Endothelial cell of umbilical vein (primary cell): ENCODE measurements at regions not wholly inside any gene's neighbourhood (a gene's known extent, or its start where the extent isn't known, plus 50 kb on each side); places are given as distances from the start of the nearest gene placed in this dataset.

ENCODE experiments used
- BruUV-seq: library from RNA; stranded (reverse); fragments of 400-500 nt; replicated peaks from 2 replicates; lab custom pipeline; 2021; lab: Mats Ljungman, UMichigan
- CTCF ChIA-PET: fragments of 300-600, 350-600 bp; sonication (Branson Sonifier 250); formaldehyde crosslinking; loops from one replicate; lab custom pipeline; 2021; ENCODE audit warnings: antibody characterized with exemption, inconsistent platforms; lab: Charles Lee
- POLR2A ChIA-PET: fragments of 300-600, 350-600 bp; sonication (Branson Sonifier 250); formaldehyde crosslinking; loops from one replicate; lab custom pipeline; 2021; ENCODE audit warnings: antibody characterized with exemption, inconsistent platforms; lab: Charles Lee
- DNase-seq: peaks from one replicate; pipeline ENCODE4 v3.0.0-alpha.2; 2011; ENCODE audit warnings: low read depth, low spot score
- FAIRE-seq: peaks from 2 replicates; lab custom pipeline; 2011; peaks lifted over from hg19 to GRCh38; lab: Jason Lieb, UNC
- H2AFZ ChIP-seq: 2 replicates; pipeline ENCODE4 v1.6.0; 2012; ENCODE audit warnings: low read depth, low read length, control low read depth, inconsistent platforms
- H3K27ac ChIP-seq: 2 replicates; pipeline ENCODE4 v1.5.1; 2011; ENCODE audit warnings: low read depth, mild to moderate bottlenecking, control low read depth, low read length, moderate library complexity; ENCODE audit not compliant: insufficient read depth
- H3K27me3 ChIP-seq, 2 experiments: 2 replicates each; pipeline versions ENCODE4 v1.6.0 to v1.6.1; 2011; ENCODE audit warnings: low read length in 2 of 2, mixed read lengths in 1 of 2; ENCODE audit not compliant: control insufficient read depth in 2 of 2, insufficient read depth in 2 of 2
- H3K36me3 ChIP-seq, 2 experiments: 2 replicates in 1 of 2; 3 replicates in 1 of 2; pipeline ENCODE4 v1.5.1; 2011; ENCODE audit warnings: low read length in 2 of 2, mild to moderate bottlenecking in 1 of 2, moderate library complexity in 1 of 2; ENCODE audit not compliant: control insufficient read depth in 2 of 2, insufficient read depth in 2 of 2; ENCODE audit errors: extremely low read depth in 1 of 2
- H3K4me1 ChIP-seq: 3 replicates; pipeline ENCODE4 v1.5.1; 2011; ENCODE audit warnings: mild to moderate bottlenecking, low read length; ENCODE audit not compliant: control insufficient read depth, insufficient read depth; ENCODE audit errors: extremely low read depth
- H3K4me2 ChIP-seq: 2 replicates; pipeline ENCODE4 v1.6.1; 2011; ENCODE audit warnings: low read length, control low read depth, mixed read lengths; ENCODE audit not compliant: insufficient read depth
- H3K4me3 ChIP-seq, 3 experiments: fragments of 200-600 bp in 1 of 3; sonication (generic), shearing (Covaris generic) in 1 of 3; replicated peaks in 1 of 3; 2 replicates each; pipeline ENCODE4 v1.5.1; 2011 to 2016; ENCODE audit warnings: control low read depth in 3 of 3, low read length in 3 of 3, mild to moderate bottlenecking in 2 of 3, inconsistent platforms in 1 of 3, low read depth in 1 of 3, moderate library complexity in 1 of 3; ENCODE audit not compliant: insufficient read depth in 1 of 3
- H3K79me2 ChIP-seq: 2 replicates; pipeline ENCODE4 v1.6.0; 2012; ENCODE audit warnings: low read length, inconsistent platforms; ENCODE audit not compliant: control insufficient read depth, insufficient read depth
- H3K9ac ChIP-seq: replicated peaks from 2 replicates; pipeline ENCODE3; 2011; ENCODE audit warnings: low read length, control low read depth; ENCODE audit not compliant: insufficient read depth; ENCODE audit errors: extremely low read depth
- H3K9me1 ChIP-seq: replicated peaks from 3 replicates; pipeline ENCODE4 v1.6.0; 2011; ENCODE audit warnings: mild to moderate bottlenecking, low read length; ENCODE audit not compliant: control insufficient read depth, insufficient read depth; ENCODE audit errors: extremely low read depth
- H3K9me3 ChIP-seq: replicated peaks from 2 replicates; pipeline ENCODE4 v1.5.1; 2012; ENCODE audit warnings: low read length, inconsistent platforms; ENCODE audit not compliant: control insufficient read depth, insufficient read depth
- H4K20me1 ChIP-seq: replicated peaks from 2 replicates; pipeline ENCODE3; 2011; ENCODE audit warnings: mild to moderate bottlenecking, low read length; ENCODE audit not compliant: control insufficient read depth, insufficient read depth; ENCODE audit errors: extremely low read depth
- EZH2 ChIP-seq: IDR thresholded peaks from 2 replicates; pipeline ENCODE4 v1.6.1; 2012; ENCODE audit warnings: borderline replicate concordance, low read depth, mild to moderate bottlenecking, moderate library complexity, low read length, inconsistent platforms; ENCODE audit not compliant: severe bottlenecking
- FOS ChIP-seq: IDR thresholded peaks from 2 replicates; pipeline ENCODE4 v1.6.1; 2011; ENCODE audit warnings: mild to moderate bottlenecking, low read length, moderate library complexity, borderline replicate concordance; ENCODE audit not compliant: insufficient read depth
- GATA2 ChIP-seq: IDR thresholded peaks from 2 replicates; pipeline ENCODE4 v1.7.0; 2011; ENCODE audit warnings: low read depth, mild to moderate bottlenecking, moderate library complexity, mixed read lengths, low read length; ENCODE audit not compliant: insufficient read length, insufficient read depth
- JUN ChIP-seq: IDR thresholded peaks from 2 replicates; pipeline ENCODE4 v1.6.1; 2011; ENCODE audit warnings: borderline replicate concordance, low read depth; ENCODE audit not compliant: insufficient read length, insufficient read depth
- MYC ChIP-seq: IDR thresholded peaks from one replicate; pipeline ENCODE4 v1.6.1; 2011; ENCODE audit warnings: mild to moderate bottlenecking, low read depth, low read length
- POLR2A ChIP-seq: IDR thresholded peaks from 2 replicates; pipeline ENCODE4 v1.6.1; 2012; ENCODE audit warnings: low read depth, mild to moderate bottlenecking, control low read depth, low read length
- POLR2AphosphoS5 ChIP-seq: IDR thresholded peaks from 2 replicates; pipeline ENCODE4 v1.6.1; 2012; ENCODE audit warnings: low read depth, mild to moderate bottlenecking, control low read depth, low read length, moderate library complexity; ENCODE audit not compliant: insufficient read depth
- dilution Hi-C: fragments of 300-500 bp; cut with MboI; formaldehyde crosslinking; loops from one replicate; pipeline ENCODE4 v1.15.0; 2019; ENCODE audit warnings: low sequenced_read_pairs; ENCODE audit not compliant: extremely low pct_ligation_motif_present
- intact Hi-C: fragments of 100-400 bp; cut with micrococcal nuclease; formaldehyde crosslinking; loops from one replicate; pipeline ENCODE4 v1.10.0; 2022
- TF ChIP-seq, protein P1 (sequence below), 2 donors: IDR thresholded peaks; 1 replicate in 1 of 2; 2 replicates in 1 of 2; pipeline ENCODE4 v1.5.1; 2011; ENCODE audit warnings: low read length in 2 of 2, mild to moderate bottlenecking in 2 of 2, moderate library complexity in 2 of 2, control low read depth in 1 of 2, inconsistent platforms in 1 of 2, low read depth in 1 of 2; ENCODE audit not compliant: insufficient read depth in 1 of 2; ENCODE audit errors: extremely low read depth in 1 of 2
- TF ChIP-seq, protein P2 (sequence below): IDR thresholded peaks from 2 replicates; pipeline ENCODE4 v1.6.1; 2011; ENCODE audit not compliant: insufficient read depth, insufficient read length

DNA sequence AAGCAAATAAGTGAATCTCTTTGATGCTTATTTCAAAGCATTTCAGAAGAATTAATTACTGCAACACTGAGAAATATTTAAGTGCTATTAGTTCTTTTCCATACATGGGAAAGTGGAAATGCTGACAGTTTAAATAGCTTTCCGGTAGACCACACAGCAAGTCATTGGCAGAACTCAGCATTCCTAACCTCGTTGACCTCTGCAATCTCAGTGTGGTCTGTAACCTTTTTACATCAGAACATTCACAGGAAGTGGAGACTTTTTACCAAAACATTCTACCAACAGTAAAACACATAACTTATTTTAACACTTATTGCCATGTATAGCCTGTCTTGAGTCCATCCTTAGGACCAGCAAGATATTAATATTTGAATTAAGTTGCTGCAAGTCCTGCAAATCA lies 249.5 kb upstream of the DCN start:
- Histone ChIP-seq H3K4me1 (peaks cover 13% of the 10 kb centered on the region), H3K4me3 (no peak overlapping the region), H3K9me1 (no peaks in the 10 kb centered on the region), H3K36me3 (no peaks in the 10 kb centered on the region), H3K27ac (peak overlapping the region; percentile 12), H3K9me3 (no peaks in the 10 kb centered on the region), H3K9ac (no peak overlapping the region), H3K4me2 (peak overlapping the region; percentile 45), H2AFZ (peak overlapping the region; percentile 55), H3K27me3 (no peaks in the 10 kb centered on the region), H4K20me1 (no peaks in the 10 kb centered on the region), H3K79me2 (no peaks in the 10 kb centered on the region)
- CTCF ChIA-PET, result interaction anchor here (0.8 to 0.9 kb wide), 3 partner anchors 11 to 32 kb away, joined by 3 read pairs; no protein-coding TSS in a partner anchor
- FAIRE-seq, result peak; percentile 78
- dilution Hi-C loops, result no loop called here
- peak; percentile 88 for DNase-seq
- BruUV-seq, result no TSS peak
- peak; percentile 55 for TF ChIP-seq GATA2
- TF ChIP-seq JUN, result no peak
- intact Hi-C loops, result no loop called here
- POLR2A ChIA-PET, result interaction anchor here (1.8 kb wide), 1 partner anchor 714 kb away, joined by 4 read pairs; the partner anchor contains the start of gene BTG1

DNA sequence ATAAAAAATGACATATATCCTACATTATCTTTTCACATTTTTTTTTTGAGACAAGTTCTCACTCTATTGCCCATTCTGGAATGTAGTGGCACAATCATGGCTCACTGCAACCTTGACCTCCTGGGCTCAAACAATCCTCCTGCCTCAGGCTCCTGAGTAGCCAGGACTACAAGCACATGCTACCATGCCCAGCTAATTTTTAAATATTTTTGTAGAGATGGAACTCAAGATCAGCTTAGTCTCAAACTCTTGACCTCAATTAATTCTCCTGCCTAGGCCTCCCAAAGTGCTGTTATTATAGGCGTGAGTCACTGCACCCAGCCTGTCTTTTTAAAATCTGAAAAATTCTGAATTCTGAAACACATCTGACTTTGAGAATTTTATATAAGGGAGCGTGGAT lies 241.9 kb upstream of the DCN start:
- TF ChIP-seq POLR2AphosphoS5 (no peak), MYC (no peak), EZH2 (no peak), GATA2 (no peak), FOS (no peak), POLR2A (no peak), JUN (no peak)
- TF ChIP-seq, protein P1, sequence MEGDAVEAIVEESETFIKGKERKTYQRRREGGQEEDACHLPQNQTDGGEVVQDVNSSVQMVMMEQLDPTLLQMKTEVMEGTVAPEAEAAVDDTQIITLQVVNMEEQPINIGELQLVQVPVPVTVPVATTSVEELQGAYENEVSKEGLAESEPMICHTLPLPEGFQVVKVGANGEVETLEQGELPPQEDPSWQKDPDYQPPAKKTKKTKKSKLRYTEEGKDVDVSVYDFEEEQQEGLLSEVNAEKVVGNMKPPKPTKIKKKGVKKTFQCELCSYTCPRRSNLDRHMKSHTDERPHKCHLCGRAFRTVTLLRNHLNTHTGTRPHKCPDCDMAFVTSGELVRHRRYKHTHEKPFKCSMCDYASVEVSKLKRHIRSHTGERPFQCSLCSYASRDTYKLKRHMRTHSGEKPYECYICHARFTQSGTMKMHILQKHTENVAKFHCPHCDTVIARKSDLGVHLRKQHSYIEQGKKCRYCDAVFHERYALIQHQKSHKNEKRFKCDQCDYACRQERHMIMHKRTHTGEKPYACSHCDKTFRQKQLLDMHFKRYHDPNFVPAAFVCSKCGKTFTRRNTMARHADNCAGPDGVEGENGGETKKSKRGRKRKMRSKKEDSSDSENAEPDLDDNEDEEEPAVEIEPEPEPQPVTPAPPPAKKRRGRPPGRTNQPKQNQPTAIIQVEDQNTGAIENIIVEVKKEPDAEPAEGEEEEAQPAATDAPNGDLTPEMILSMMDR (IDR thresholded peaks at IDR 0.05; ENCODE audit: extremely low read depth in 1 of 2, insufficient read depth in 1 of 2, low read depth in 1 of 2, low read length in 2 of 2), result no peak
- TF ChIP-seq, protein P2, sequence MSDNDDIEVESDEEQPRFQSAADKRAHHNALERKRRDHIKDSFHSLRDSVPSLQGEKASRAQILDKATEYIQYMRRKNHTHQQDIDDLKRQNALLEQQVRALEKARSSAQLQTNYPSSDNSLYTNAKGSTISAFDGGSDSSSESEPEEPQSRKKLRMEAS, result no peak
- ChIA-PET CTCF (interaction anchor here (2.1 kb wide), 1 partner anchor 11 kb away, joined by 4 read pairs; no protein-coding TSS in a partner anchor), POLR2A (no interaction called here)
- BruUV-seq, result no TSS peak
- no peak overlapping the region for H3K4me2 ChIP-seq
- FAIRE-seq, result no peak
- H3K9ac ChIP-seq, result no peak overlapping the region
- no peaks in the 10 kb centered on the region for H3K4me1 ChIP-seq
- intact Hi-C loops (no loop called here), dilution Hi-C loops (no loop called here)
- H3K36me3 ChIP-seq, result no peaks in the 10 kb centered on the region
- H3K79me2 ChIP-seq, result no peaks in the 10 kb centered on the region
- no peaks in the 10 kb centered on the region for H4K20me1 ChIP-seq
- no peak overlapping the region for H2AFZ ChIP-seq
- H3K4me3 ChIP-seq, result no peak overlapping the region
- H3K27me3 ChIP-seq, result no peaks in the 10 kb centered on the region
- no peaks in the 10 kb centered on the region for H3K9me1 ChIP-seq
- H3K27ac ChIP-seq, result no peak overlapping the region
- no peaks in the 10 kb centered on the region for H3K9me3 ChIP-seq
- no peak for DNase-seq
